ENCODE measurements at regions not wholly inside any gene's neighbourhood (a gene's known extent, or its start where the extent isn't known, plus 50 kb on each side); places are given as distances from the start of the nearest gene placed in this dataset.
"Not testable (repeated sequence)": the region's sequence is repeated elsewhere in the genome, so short reads cannot be mapped to it uniquely, and the experiment has no call there.

- no peak for DNase-seq (ENCODE audit: low read depth in 1 of 2, low spot score in 1 of 2)
These were observed 151.9 kb downstream of the CRLF2 start for GRCh38 chrX:1060562-1060960.

- no peak for DNase-seq (ENCODE audit: low read depth in 1 of 2, low spot score in 1 of 2)
These were observed 152.6 kb downstream of the CRLF2 start for GRCh38 chrX:1059576-1060561.

- not testable (repeated sequence) for DNase-seq (ENCODE audit: low read depth in 1 of 2, low spot score in 1 of 2)
These were observed 158.8 kb downstream of the CRLF2 start for GRCh38 chrX:1053600-1053999.

GRCh38 chrX:1053072-1053471 is 159.4 kb downstream of the CRLF2 start:
- DNase-seq (ENCODE audit: low read depth in 1 of 2, low spot score in 1 of 2): no peak

GRCh38 chrX:1052021-1052420 is 160.4 kb downstream of the CRLF2 start:
- DNase-seq (ENCODE audit: low read depth in 1 of 2, low spot score in 1 of 2): no peak

- no peak for DNase-seq (ENCODE audit: low read depth in 1 of 2, low spot score in 1 of 2)
These were observed 161.0 kb downstream of the CRLF2 start for GRCh38 chrX:1051421-1051820.

GRCh38 chrX:1045680-1046314 is 166.7 kb downstream of the CRLF2 start:
- no peak for DNase-seq (ENCODE audit: low read depth in 1 of 2, low spot score in 1 of 2)

GRCh38 chrX:1041091-1041490 is 171.4 kb downstream of the CRLF2 start:
- no peak for DNase-seq (ENCODE audit: low read depth in 1 of 2, low spot score in 1 of 2)

- not testable (repeated sequence) for DNase-seq (ENCODE audit: low read depth in 1 of 2, low spot score in 1 of 2)
These were observed 176.5 kb downstream of the CRLF2 start for GRCh38 chrX:1035931-1036330.

- DNase-seq (ENCODE audit: low read depth in 1 of 2, low spot score in 1 of 2): no peak
These were observed 177.2 kb downstream of the CRLF2 start for GRCh38 chrX:1035206-1035605.

GRCh38 chrX:1034717-1035116 is 177.7 kb downstream of the CRLF2 start:
- no peak for DNase-seq (ENCODE audit: low read depth in 1 of 2, low spot score in 1 of 2)

GRCh38 chrX:1031521-1032430 is 180.7 kb downstream of the CRLF2 start:
- DNase-seq (ENCODE audit: low read depth in 1 of 2, low spot score in 1 of 2): no peak

GRCh38 chrX:1029494-1029893 is 183.0 kb downstream of the CRLF2 start:
- DNase-seq (ENCODE audit: low read depth in 1 of 2, low spot score in 1 of 2): no peak

- no peak for DNase-seq (ENCODE audit: low read depth in 1 of 2, low spot score in 1 of 2)
These were observed 184.8 kb downstream of the CRLF2 start for GRCh38 chrX:1027680-1028079.

- no peak for DNase-seq (ENCODE audit: low read depth in 1 of 2, low spot score in 1 of 2)
These were observed 185.3 kb downstream of the CRLF2 start for GRCh38 chrX:1027133-1027532.

- no peak for DNase-seq (ENCODE audit: low read depth in 1 of 2, low spot score in 1 of 2)
These were observed 186.0 kb downstream of the CRLF2 start for GRCh38 chrX:1026263-1027015.

GRCh38 chrX:1025413-1025812 is 187.0 kb downstream of the CRLF2 start:
- no peak for DNase-seq (ENCODE audit: low read depth in 1 of 2, low spot score in 1 of 2)

- DNase-seq (ENCODE audit: low read depth in 1 of 2, low spot score in 1 of 2): no peak
These were observed 188.8 kb downstream of the CRLF2 start for GRCh38 chrX:1023676-1024075.

- DNase-seq (ENCODE audit: low read depth in 1 of 2, low spot score in 1 of 2): not testable (repeated sequence)
These were observed 191.0 kb downstream of the CRLF2 start for GRCh38 chrX:1021314-1021993.

GRCh38 chrX:1020634-1021166 is 191.7 kb downstream of the CRLF2 start:
- no peak for DNase-seq (ENCODE audit: low read depth in 1 of 2, low spot score in 1 of 2)

Data from activated CD4-positive, alpha-beta T cell treated with anti-CD3 and anti-CD28 coated beads, Interleukin-2, amount 50 U/mL, for 24 hours (primary cell).